Astrocyte (in vitro differentiated cells and primary cell): ENCODE measurements at regions not wholly inside any gene's neighbourhood (a gene's known extent, or its start where the extent isn't known, plus 50 kb on each side); places are given as distances from the start of the nearest gene placed in this dataset.
"Not testable (repeated sequence)": the region's sequence is repeated elsewhere in the genome, so short reads cannot be mapped to it uniquely, and the experiment has no call there.

Experiments used
- EZH2 ChIP-seq: IDR thresholded peaks from 2 replicates; pipeline ENCODE4 v1.6.1; 2012; ENCODE audit warnings: mild to moderate bottlenecking, low read length, inconsistent platforms; ENCODE audit not compliant: insufficient read depth
- TF ChIP-seq, protein P1 (sequence below): IDR thresholded peaks from 2 replicates; pipeline ENCODE4 v1.5.1; 2011; ENCODE audit warnings: low read depth, mild to moderate bottlenecking, inconsistent platforms, low read length, moderate library complexity; ENCODE audit not compliant: insufficient read depth

DNA sequence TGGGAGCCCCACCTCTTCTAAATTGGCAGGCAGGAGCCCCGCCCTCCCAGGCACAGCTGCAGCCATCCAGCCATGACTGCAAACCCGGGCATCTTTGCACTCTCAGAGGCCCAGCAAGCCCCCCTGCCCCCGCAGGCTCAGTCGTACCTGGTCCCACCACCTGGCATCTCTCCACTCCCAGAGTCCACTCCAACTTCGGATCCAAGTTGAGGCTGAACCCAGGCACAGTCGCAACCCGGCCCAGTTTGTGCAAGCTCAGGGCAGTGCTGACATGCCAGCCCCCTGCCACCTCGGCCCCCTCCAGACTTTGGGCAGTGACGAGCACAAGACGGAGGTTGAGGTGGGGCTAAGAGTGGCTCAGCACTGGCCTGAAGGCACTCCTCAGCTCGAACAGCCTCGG lies 632.4 kb downstream of the CWH43 start:
- TF ChIP-seq EZH2, result not testable (repeated sequence)
- TF ChIP-seq, protein P1, sequence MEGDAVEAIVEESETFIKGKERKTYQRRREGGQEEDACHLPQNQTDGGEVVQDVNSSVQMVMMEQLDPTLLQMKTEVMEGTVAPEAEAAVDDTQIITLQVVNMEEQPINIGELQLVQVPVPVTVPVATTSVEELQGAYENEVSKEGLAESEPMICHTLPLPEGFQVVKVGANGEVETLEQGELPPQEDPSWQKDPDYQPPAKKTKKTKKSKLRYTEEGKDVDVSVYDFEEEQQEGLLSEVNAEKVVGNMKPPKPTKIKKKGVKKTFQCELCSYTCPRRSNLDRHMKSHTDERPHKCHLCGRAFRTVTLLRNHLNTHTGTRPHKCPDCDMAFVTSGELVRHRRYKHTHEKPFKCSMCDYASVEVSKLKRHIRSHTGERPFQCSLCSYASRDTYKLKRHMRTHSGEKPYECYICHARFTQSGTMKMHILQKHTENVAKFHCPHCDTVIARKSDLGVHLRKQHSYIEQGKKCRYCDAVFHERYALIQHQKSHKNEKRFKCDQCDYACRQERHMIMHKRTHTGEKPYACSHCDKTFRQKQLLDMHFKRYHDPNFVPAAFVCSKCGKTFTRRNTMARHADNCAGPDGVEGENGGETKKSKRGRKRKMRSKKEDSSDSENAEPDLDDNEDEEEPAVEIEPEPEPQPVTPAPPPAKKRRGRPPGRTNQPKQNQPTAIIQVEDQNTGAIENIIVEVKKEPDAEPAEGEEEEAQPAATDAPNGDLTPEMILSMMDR, result not testable (repeated sequence)
